Activated CD8-positive, alpha-beta T cell treated with anti-CD3 and anti-CD28 coated beads, Interleukin-2, amount 10 ng/mL, durations not matched to agents 7 days and 5 days (primary cell): ENCODE measurements at regions not wholly inside any gene's neighbourhood (a gene's known extent, or its start where the extent isn't known, plus 50 kb on each side); places are given as distances from the start of the nearest gene placed in this dataset.
"Not testable (repeated sequence)": the region's sequence is repeated elsewhere in the genome, so short reads cannot be mapped to it uniquely, and the experiment has no call there.

ENCODE experiments used
- ATAC-seq: fragments of 150-1000 bp; cut with Tn5 transposase; one replicate; pipeline ENCODE4 v1.10.0; 2021; ENCODE audit warnings: moderate library complexity
- CTCF ChIA-PET: fragments of 350-600 bp; sonication (Branson Sonifier 250); formaldehyde crosslinking; loops from one replicate; lab custom pipeline; 2021; ENCODE audit warnings: antibody characterized with exemption; lab: Charles Lee
- POLR2A ChIA-PET: fragments of 350-600 bp; sonication (Branson Sonifier 250); formaldehyde crosslinking; loops from one replicate; lab custom pipeline; 2021; ENCODE audit warnings: antibody characterized with exemption; lab: Charles Lee
- DNase-seq: peaks from one replicate; pipeline ENCODE4 v3.0.0-alpha.2; 2020
- H3K27ac Mint-ChIP-seq: one replicate; pipeline ENCODE4 v1.8.0; 2021; ENCODE audit warnings: mild to moderate bottlenecking, mixed read lengths
- H3K27me3 Mint-ChIP-seq: one replicate; pipeline ENCODE4 v1.8.0; 2021; ENCODE audit warnings: low read depth, mixed read lengths
- H3K36me3 Mint-ChIP-seq: one replicate; pipeline ENCODE4 v1.8.0; 2021; ENCODE audit warnings: low read depth, mixed read lengths
- H3K4me1 Mint-ChIP-seq: one replicate; pipeline ENCODE4 v1.8.0; 2021; ENCODE audit warnings: low read depth, mixed read lengths
- H3K4me3 Mint-ChIP-seq: one replicate; pipeline ENCODE4 v1.8.0; 2021; ENCODE audit warnings: mild to moderate bottlenecking, mixed read lengths
- H3K9me3 Mint-ChIP-seq: one replicate; pipeline ENCODE4 v1.8.0; 2022; ENCODE audit warnings: mixed read lengths; ENCODE audit not compliant: insufficient read depth

GRCh38 chr7:88599528-88599927 lies 160.0 kb upstream of the ZNF804B start:
- Mint-ChIP-seq H3K27me3 (no peaks in the 10 kb centered on the region), H3K27ac (no peak overlapping the region), H3K9me3 (no peaks in the 10 kb centered on the region), H3K36me3 (no peaks in the 10 kb centered on the region), H3K4me1 (no peaks in the 10 kb centered on the region), H3K4me3 (no peak overlapping the region)
- ChIA-PET CTCF (no interaction called here), POLR2A (no interaction called here)
- no peak for ATAC-seq
- DNase-seq: no peak

- Mint-ChIP-seq H3K27ac (no peak overlapping the region), H3K4me3 (no peak overlapping the region), H3K9me3 (no peaks in the 10 kb centered on the region), H3K27me3 (no peaks in the 10 kb centered on the region), H3K36me3 (no peaks in the 10 kb centered on the region), H3K4me1 (no peaks in the 10 kb centered on the region)
- ChIA-PET CTCF (no interaction called here), POLR2A (no interaction called here)
- DNase-seq: no peak
- no peak for ATAC-seq
These were observed 161.5 kb upstream of the ZNF804B start for GRCh38 chr7:88597941-88598425.

GRCh38 chr7:88590963-88591362 lies 168.5 kb upstream of the ZNF804B start:
- Mint-ChIP-seq H3K27ac (no peak overlapping the region), H3K4me3 (no peak overlapping the region), H3K4me1 (no peaks in the 10 kb centered on the region), H3K27me3 (no peaks in the 10 kb centered on the region), H3K36me3 (no peaks in the 10 kb centered on the region), H3K9me3 (no peaks in the 10 kb centered on the region)
- CTCF ChIA-PET: no interaction called here
- ATAC-seq (no peak), DNase-seq (no peak)
- POLR2A ChIA-PET: no interaction called here

DNA sequence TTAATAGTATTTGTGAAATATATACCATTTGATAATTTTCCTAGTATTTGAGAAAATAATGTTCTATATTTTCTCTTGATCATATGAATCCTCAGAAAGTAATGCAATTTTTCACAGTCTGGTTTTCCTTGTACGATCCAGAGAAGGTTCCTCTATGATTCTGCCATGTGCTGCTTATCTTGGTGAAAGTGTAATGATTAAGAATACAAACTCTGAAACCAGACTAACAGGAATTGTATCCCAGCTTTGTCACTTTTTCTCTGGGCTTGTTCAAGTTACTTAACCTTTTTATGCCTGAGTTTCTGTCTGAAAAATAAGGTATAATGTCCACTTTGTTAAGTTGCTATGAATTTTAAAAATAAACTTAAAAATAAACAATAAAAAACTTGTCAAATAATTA lies 169.6 kb upstream of the ZNF804B start:
- no peaks in the 10 kb centered on the region for H3K36me3 Mint-ChIP-seq
- CTCF ChIA-PET: no interaction called here
- ATAC-seq (no peak), DNase-seq (no peak)
- no peaks in the 10 kb centered on the region for H3K27me3 Mint-ChIP-seq
- H3K9me3 Mint-ChIP-seq: no peaks in the 10 kb centered on the region
- H3K4me1 Mint-ChIP-seq: no peaks in the 10 kb centered on the region
- H3K4me3 Mint-ChIP-seq: no peak overlapping the region
- POLR2A ChIA-PET: no interaction called here
- no peak overlapping the region for H3K27ac Mint-ChIP-seq

DNA sequence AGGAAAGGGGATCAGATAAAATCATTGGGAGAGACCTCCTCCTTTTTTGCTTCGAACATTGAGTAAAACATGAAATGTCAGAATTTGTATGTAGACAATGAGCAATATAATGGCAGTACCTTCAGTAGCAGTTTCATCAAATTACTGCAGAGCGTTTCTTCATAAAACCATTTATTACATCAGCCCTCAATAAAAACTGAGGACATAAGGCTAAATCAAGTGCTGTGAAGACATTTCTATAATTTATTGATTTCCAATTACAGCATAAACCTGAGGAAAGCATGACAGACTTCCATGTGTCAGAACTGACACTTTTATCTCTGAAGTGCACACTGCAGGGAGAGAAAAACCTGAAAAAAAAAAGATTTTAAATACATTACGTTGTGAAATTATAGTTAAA lies 172.6 kb upstream of the ZNF804B start:
- no peaks in the 10 kb centered on the region for H3K9me3 Mint-ChIP-seq
- ChIA-PET POLR2A (no interaction called here), CTCF (no interaction called here)
- H3K4me3 Mint-ChIP-seq: no peak overlapping the region
- H3K27ac Mint-ChIP-seq: no peak overlapping the region
- no peak for DNase-seq
- ATAC-seq: no peak
- no peaks in the 10 kb centered on the region for H3K4me1 Mint-ChIP-seq
- no peaks in the 10 kb centered on the region for H3K36me3 Mint-ChIP-seq
- H3K27me3 Mint-ChIP-seq: no peaks in the 10 kb centered on the region

DNA sequence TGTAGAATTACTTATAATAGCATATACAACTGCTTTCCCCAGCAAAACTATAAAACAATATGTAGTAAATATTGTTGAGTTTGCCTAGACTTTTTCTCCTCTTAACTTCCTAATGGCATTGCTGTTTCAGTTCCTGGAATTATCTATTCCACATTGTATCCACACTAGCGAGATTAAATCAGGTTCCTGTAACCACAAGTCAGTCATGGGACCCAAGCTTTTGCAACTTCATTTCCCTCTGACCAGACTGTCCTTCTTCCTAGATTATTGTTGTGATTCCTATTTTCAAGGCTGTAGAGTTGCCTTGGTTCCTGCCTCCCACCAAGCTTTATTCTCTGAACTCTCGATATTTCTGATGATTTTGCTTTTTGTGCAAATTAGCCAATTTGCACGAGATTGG lies 173.3 kb upstream of the ZNF804B start:
- Mint-ChIP-seq H3K27me3 (no peaks in the 10 kb centered on the region), H3K27ac (no peak overlapping the region), H3K36me3 (no peaks in the 10 kb centered on the region), H3K9me3 (no peaks in the 10 kb centered on the region), H3K4me3 (no peak overlapping the region), H3K4me1 (no peaks in the 10 kb centered on the region)
- DNase-seq: no peak
- ChIA-PET CTCF (no interaction called here), POLR2A (no interaction called here)
- no peak for ATAC-seq

DNA sequence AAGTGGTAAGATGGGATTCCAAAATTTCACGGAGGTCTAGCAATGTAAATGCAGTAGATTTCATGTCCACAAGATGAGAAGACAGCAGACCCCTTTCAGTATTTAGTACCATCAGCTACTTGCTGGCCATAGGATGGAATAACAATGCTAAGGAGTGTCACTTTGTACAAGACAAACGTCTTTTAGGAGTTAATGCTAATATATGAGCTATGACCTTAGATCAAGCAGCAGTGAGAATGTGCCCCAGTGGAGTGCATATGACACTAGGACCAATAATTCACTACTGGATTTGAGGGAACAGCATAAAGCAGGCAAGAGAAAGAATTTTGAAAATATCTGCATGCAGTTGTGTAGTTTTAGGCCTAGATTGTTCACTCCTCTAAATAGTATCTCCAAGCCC lies 182.8 kb upstream of the ZNF804B start:
- no peaks in the 10 kb centered on the region for H3K4me1 Mint-ChIP-seq
- no peak overlapping the region for H3K27ac Mint-ChIP-seq
- DNase-seq: no peak
- no peaks in the 10 kb centered on the region for H3K9me3 Mint-ChIP-seq
- no peak for ATAC-seq
- CTCF ChIA-PET: no interaction called here
- H3K27me3 Mint-ChIP-seq: no peaks in the 10 kb centered on the region
- POLR2A ChIA-PET: no interaction called here
- no peaks in the 10 kb centered on the region for H3K36me3 Mint-ChIP-seq
- H3K4me3 Mint-ChIP-seq: no peak overlapping the region

GRCh38 chr7:88566162-88566729 lies 193.3 kb upstream of the ZNF804B start:
- ChIA-PET CTCF (no interaction called here), POLR2A (no interaction called here)
- H3K4me1 Mint-ChIP-seq: no peaks in the 10 kb centered on the region
- no peaks in the 10 kb centered on the region for H3K36me3 Mint-ChIP-seq
- H3K4me3 Mint-ChIP-seq: no peak overlapping the region
- ATAC-seq (no peak), DNase-seq (no peak)
- H3K27me3 Mint-ChIP-seq: no peaks in the 10 kb centered on the region
- H3K9me3 Mint-ChIP-seq: no peaks in the 10 kb centered on the region
- no peak overlapping the region for H3K27ac Mint-ChIP-seq

GRCh38 chr7:88565401-88565800 lies 194.1 kb upstream of the ZNF804B start:
- no peak overlapping the region for H3K4me3 Mint-ChIP-seq
- CTCF ChIA-PET: no interaction called here
- H3K9me3 Mint-ChIP-seq: no peaks in the 10 kb centered on the region
- POLR2A ChIA-PET: no interaction called here
- DNase-seq: no peak
- no peaks in the 10 kb centered on the region for H3K36me3 Mint-ChIP-seq
- H3K27me3 Mint-ChIP-seq: no peaks in the 10 kb centered on the region
- H3K4me1 Mint-ChIP-seq: no peaks in the 10 kb centered on the region
- ATAC-seq: no peak
- H3K27ac Mint-ChIP-seq: no peak overlapping the region

DNA sequence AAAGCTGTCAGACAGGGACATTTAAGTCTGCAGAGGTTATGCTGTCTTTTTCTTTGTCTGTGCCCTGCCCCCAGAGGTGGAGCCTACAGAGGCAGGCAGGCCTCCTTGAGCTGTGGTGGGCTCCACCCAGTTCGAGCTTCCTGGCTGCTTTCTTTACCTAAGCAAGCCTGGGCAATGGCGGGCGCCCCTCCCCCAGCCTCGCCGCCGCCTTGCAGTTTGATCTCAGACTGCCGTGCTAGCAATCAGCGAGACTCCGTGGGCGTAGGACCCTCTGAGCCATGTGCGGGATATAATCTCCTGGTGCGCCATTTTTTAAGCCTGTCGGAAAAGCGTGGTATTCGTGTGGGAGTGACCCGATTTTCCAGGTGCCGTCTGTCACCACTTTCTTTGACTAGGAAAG lies 203.1 kb upstream of the ZNF804B start:
- H3K9me3 Mint-ChIP-seq, CTCF ChIA-PET, H3K4me3 Mint-ChIP-seq, ATAC-seq, H3K27ac Mint-ChIP-seq, H3K36me3 Mint-ChIP-seq, DNase-seq, H3K4me1 Mint-ChIP-seq, POLR2A ChIA-PET, H3K27me3 Mint-ChIP-seq: not testable (repeated sequence)

DNA sequence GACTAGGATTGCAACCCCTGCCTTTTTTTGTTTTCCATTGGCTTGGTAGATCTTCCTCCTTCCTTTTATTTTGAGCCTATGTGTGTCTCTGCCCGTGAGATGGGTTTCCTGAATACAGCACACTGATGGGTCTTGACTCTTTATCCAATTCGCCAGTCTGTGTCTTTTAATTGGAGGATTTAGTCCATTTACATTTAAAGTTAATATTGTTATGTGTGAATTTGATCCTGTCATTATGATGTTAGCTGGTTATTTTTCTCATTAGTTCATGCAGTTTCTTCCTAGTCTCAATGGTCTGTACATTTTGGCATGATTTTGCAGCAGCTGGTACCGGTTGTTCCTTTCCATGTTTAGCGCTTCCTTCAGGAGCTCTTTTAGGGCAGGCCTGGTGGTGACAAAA lies 204.7 kb upstream of the ZNF804B start:
- H3K4me1 Mint-ChIP-seq, H3K4me3 Mint-ChIP-seq, H3K9me3 Mint-ChIP-seq, CTCF ChIA-PET, H3K27me3 Mint-ChIP-seq, DNase-seq, H3K36me3 Mint-ChIP-seq, H3K27ac Mint-ChIP-seq, ATAC-seq, POLR2A ChIA-PET: not testable (repeated sequence)

GRCh38 chr7:88548399-88548798 lies 211.1 kb upstream of the ZNF804B start:
- H3K27ac Mint-ChIP-seq: no peak overlapping the region
- no peak overlapping the region for H3K4me3 Mint-ChIP-seq
- H3K36me3 Mint-ChIP-seq: no peaks in the 10 kb centered on the region
- H3K27me3 Mint-ChIP-seq: no peaks in the 10 kb centered on the region
- peaks cover 5% of the 10 kb centered on the region for H3K9me3 Mint-ChIP-seq
- DNase-seq: no peak
- no peaks in the 10 kb centered on the region for H3K4me1 Mint-ChIP-seq
- CTCF ChIA-PET: interaction anchor here (1.5 kb wide), 1 partner anchor 15 kb away, joined by 3 read pairs; no protein-coding TSS in a partner anchor
- ATAC-seq: no peak
- POLR2A ChIA-PET: no interaction called here

DNA sequence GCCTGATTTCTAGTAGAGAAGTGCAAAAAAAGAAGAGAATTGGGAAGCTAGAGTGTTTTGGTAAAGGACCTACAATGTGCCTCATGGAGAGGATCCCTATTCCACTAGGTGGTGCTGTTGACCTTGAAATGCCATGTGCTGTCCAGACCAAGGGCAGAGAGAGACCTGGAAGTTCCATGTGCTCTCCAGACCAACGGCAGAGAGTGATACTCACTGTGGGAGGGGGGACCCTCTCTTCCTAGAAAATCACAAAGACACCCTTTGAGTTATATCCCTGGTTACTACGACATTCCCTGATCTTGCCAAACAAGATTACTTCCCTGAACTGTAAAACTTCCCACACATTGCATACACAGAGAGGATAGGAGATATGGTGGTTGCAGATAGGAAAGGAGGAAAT lies 212.7 kb upstream of the ZNF804B start:
- no peaks in the 10 kb centered on the region for H3K27me3 Mint-ChIP-seq
- H3K27ac Mint-ChIP-seq: no peak overlapping the region
- H3K36me3 Mint-ChIP-seq: no peaks in the 10 kb centered on the region
- peaks cover 5% of the 10 kb centered on the region for H3K9me3 Mint-ChIP-seq
- POLR2A ChIA-PET: no interaction called here
- ATAC-seq (no peak), DNase-seq (peak; percentile 35)
- CTCF ChIA-PET: interaction anchor here (1.1 kb wide), 1 partner anchor 288 kb away, joined by 5 read pairs; no protein-coding TSS in a partner anchor
- no peaks in the 10 kb centered on the region for H3K4me1 Mint-ChIP-seq
- no peak overlapping the region for H3K4me3 Mint-ChIP-seq
